Esophagus muscularis mucosa (tissue), 4 donors: ENCODE measurements at regions not wholly inside any gene's neighbourhood (a gene's known extent, or its start where the extent isn't known, plus 50 kb on each side); places are given as distances from the start of the nearest gene placed in this dataset.

Experiments used
- DNase-seq: peaks from one replicate; pipeline ENCODE4 v3.0.0-alpha.2; 2017; ENCODE audit errors: extremely low spot score
- H3K27ac ChIP-seq, 4 donors: fragments of 200-600 bp; sonication (generic); replicated peaks in 1 of 4; 1 replicate in 3 of 4; 2 replicates in 1 of 4; pipeline ENCODE4 v1.5.1; 2016 to 2019; ENCODE audit warnings: mild to moderate bottlenecking in 1 of 4
- H3K27me3 ChIP-seq, 4 donors: fragments of 200-600 bp; sonication (generic); one replicate each; pipeline versions ENCODE4 v1.5.1 to v1.6.0; 2016 to 2019
- H3K36me3 ChIP-seq, 4 donors: fragments of 200-600 bp; sonication (generic); one replicate each; pipeline ENCODE4 v1.5.1; 2016 to 2019
- H3K4me1 ChIP-seq, 4 donors: fragments of 200-600 bp; sonication (generic); one replicate each; pipeline ENCODE4 v1.5.1; 2016 to 2019
- H3K4me3 ChIP-seq, 4 donors: fragments of 200-600 bp; sonication (generic); 1 replicate in 2 of 4; 2 replicates in 2 of 4; pipeline ENCODE4 v1.5.1; 2016 to 2019; ENCODE audit warnings: mild to moderate bottlenecking in 4 of 4, moderate library complexity in 1 of 4
- H3K9me3 ChIP-seq, 4 donors: fragments of 200-600 bp; sonication (generic); 1 replicate in 3 of 4; 2 replicates in 1 of 4; pipeline ENCODE4 v1.5.1; 2016 to 2019
- CTCF ChIP-seq, 3 experiments: fragments of 200-600 bp in 2 of 3; fragments of 450-650 bp in 1 of 3; sonication (generic) in 2 of 3; IDR thresholded peaks; one replicate each; pipeline ENCODE4 v1.5.1; 2017 to 2019; ENCODE audit warnings: antibody characterized with exemption in 3 of 3, mild to moderate bottlenecking in 2 of 3, moderate library complexity in 1 of 3
- EP300 ChIP-seq: sonication (generic); formaldehyde crosslinking; IDR thresholded peaks from one replicate; pipeline ENCODE4 v1.6.1; 2017; ENCODE audit warnings: antibody characterized with exemption
- POLR2A ChIP-seq: fragments of 450-650 bp; IDR thresholded peaks from one replicate; pipeline ENCODE4 v1.6.1; 2017; ENCODE audit warnings: antibody characterized with exemption, moderate library complexity, mild to moderate bottlenecking, low read depth
- POLR2AphosphoS5 ChIP-seq, 2 donors: sonication (generic); formaldehyde crosslinking; IDR thresholded peaks; one replicate each; pipeline ENCODE4 v1.6.1; 2017; ENCODE audit warnings: antibody characterized with exemption in 2 of 2
- WGBS: methylation state at CpG from one replicate; pipeline ENCODE4 v1.1.5; 2018; 5-methylcytosine and 5-hydroxymethylcytosine counted together
- intact Hi-C: fragments of 100-400 bp; cut with DNase I; formaldehyde crosslinking; loops from one replicate; pipeline ENCODE4 v1.15.1; 2023

- no peak for TF ChIP-seq EP300
- no peak for TF ChIP-seq POLR2A
- TF ChIP-seq POLR2AphosphoS5 (IDR thresholded peaks at IDR 0.05) = no peak
- TF ChIP-seq CTCF (IDR thresholded peaks at IDR 0.05) = no peak
- Histone ChIP-seq H3K4me3 (no peak overlapping the region), H3K9me3 (no peaks in the 10 kb centered on the region), H3K27ac (no peak overlapping the region), H3K36me3 (no peaks in the 10 kb centered on the region), H3K27me3 (no peaks in the 10 kb centered on the region), H3K4me1 (no peaks in the 10 kb centered on the region)
- WGBS = 12% methylated on average over 1 of the region's 1 CpG
- no peak for DNase-seq
- intact Hi-C loops = no loop called here
Measured at GRCh38 chr5:144958002-144958401, 787.3 kb downstream of the KCTD16 start.

DNA sequence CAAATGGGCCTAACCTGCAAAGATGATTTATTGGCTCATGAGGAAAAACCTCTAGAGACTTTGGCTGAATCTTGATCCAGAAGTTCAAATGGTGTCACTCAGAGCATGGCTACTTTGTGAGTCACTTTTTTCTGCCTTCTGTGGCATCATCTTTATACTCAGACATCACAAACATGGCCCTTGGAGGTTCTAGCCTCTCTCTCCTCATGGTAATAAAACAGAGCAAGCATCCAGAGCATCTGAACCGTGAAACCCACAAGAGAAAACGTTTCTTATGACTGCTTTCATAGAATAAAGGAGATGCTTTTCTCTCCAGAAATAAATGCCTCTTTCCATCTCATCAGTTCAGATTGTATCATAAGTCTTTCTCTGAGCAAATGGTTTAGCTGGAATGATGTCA is 780.3 kb downstream of the KCTD16 start:
- Histone ChIP-seq H3K4me1 (no peaks in the 10 kb centered on the region), H3K27me3 (no peaks in the 10 kb centered on the region), H3K9me3 (no peaks in the 10 kb centered on the region), H3K4me3 (no peak overlapping the region), H3K36me3 (no peaks in the 10 kb centered on the region), H3K27ac (no peak overlapping the region)
- intact Hi-C loops = no loop called here
- no peak for DNase-seq
- 49% methylated on average over 2 of the region's 2 CpGs for WGBS
- TF ChIP-seq EP300 (no peak), POLR2A (no peak), CTCF (IDR thresholded peaks at IDR 0.05) (no peak), POLR2AphosphoS5 (IDR thresholded peaks at IDR 0.05) (no peak)

DNA sequence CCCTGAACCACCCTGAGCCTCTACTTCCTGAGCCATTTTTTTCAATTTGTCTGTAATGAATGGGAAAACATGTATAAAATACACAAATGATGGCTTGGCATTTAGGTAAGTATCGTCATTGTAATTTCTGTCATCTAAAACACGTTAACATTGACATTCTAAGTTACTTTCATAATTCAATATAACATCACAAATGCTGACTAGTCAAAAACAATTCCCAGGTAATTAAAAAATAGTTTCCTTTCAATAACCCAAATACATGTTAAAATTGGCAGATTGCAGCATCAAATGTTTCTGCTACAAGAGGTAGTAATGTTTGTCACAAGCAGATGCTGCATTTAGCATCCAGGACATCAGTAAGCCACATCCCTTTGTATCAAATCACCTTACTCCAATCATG is 776.4 kb downstream of the KCTD16 start:
- WGBS = 84% methylated on average over 2 of the region's 2 CpGs
- DNase-seq = no peak
- no peaks in the 10 kb centered on the region for H3K4me1 ChIP-seq
- no peaks in the 10 kb centered on the region for H3K27me3 ChIP-seq
- TF ChIP-seq POLR2AphosphoS5 (IDR thresholded peaks at IDR 0.05) (no peak), POLR2A (no peak), CTCF (IDR thresholded peaks at IDR 0.05) (no peak), EP300 (no peak)
- intact Hi-C loops = no loop called here
- no peak overlapping the region for H3K4me3 ChIP-seq
- H3K27ac ChIP-seq = no peak overlapping the region
- H3K36me3 ChIP-seq = no peaks in the 10 kb centered on the region
- H3K9me3 ChIP-seq = no peaks in the 10 kb centered on the region

GRCh38 chr5:144945503-144945902 is 774.8 kb downstream of the KCTD16 start:
- no peaks in the 10 kb centered on the region for H3K4me1 ChIP-seq
- intact Hi-C loops = no loop called here
- H3K36me3 ChIP-seq = no peaks in the 10 kb centered on the region
- no peaks in the 10 kb centered on the region for H3K9me3 ChIP-seq
- H3K27me3 ChIP-seq = no peaks in the 10 kb centered on the region
- WGBS = 53% methylated on average over 2 of the region's 2 CpGs
- no peak overlapping the region for H3K27ac ChIP-seq
- DNase-seq = no peak
- no peak overlapping the region for H3K4me3 ChIP-seq
- TF ChIP-seq CTCF (IDR thresholded peaks at IDR 0.05) (no peak), POLR2A (no peak), EP300 (no peak), POLR2AphosphoS5 (IDR thresholded peaks at IDR 0.05) (no peak)

GRCh38 chr5:144944936-144945335 is 774.3 kb downstream of the KCTD16 start:
- Histone ChIP-seq H3K27me3 (no peaks in the 10 kb centered on the region), H3K9me3 (no peaks in the 10 kb centered on the region), H3K4me3 (no peak overlapping the region), H3K4me1 (no peaks in the 10 kb centered on the region), H3K27ac (no peak overlapping the region), H3K36me3 (no peaks in the 10 kb centered on the region)
- 30% methylated on average over 4 of the region's 4 CpGs for WGBS
- DNase-seq = no peak
- TF ChIP-seq POLR2AphosphoS5 (IDR thresholded peaks at IDR 0.05) (no peak), POLR2A (no peak), CTCF (IDR thresholded peaks at IDR 0.05) (no peak), EP300 (no peak)
- intact Hi-C loops = no loop called here
